Duodenal mucosa (tissue), 2 donors: ENCODE measurements at regions not wholly inside any gene's neighbourhood (a gene's known extent, or its start where the extent isn't known, plus 50 kb on each side); places are given as distances from the start of the nearest gene placed in this dataset.

Source experiments
- H3K27ac ChIP-seq: one replicate; pipeline ENCODE4 v1.7.0; 2013; ENCODE audit warnings: low read depth, low read length
- H3K27me3 ChIP-seq, 2 donors: one replicate each; pipeline ENCODE4 v1.7.0; 2013; ENCODE audit warnings: low read length in 2 of 2, control low read depth in 1 of 2; ENCODE audit not compliant: insufficient read depth in 2 of 2, control insufficient read depth in 1 of 2
- H3K36me3 ChIP-seq, 2 donors: one replicate each; pipeline ENCODE4 v1.7.0; 2013; ENCODE audit warnings: low read length in 2 of 2, control low read depth in 1 of 2; ENCODE audit not compliant: insufficient read depth in 2 of 2, control insufficient read depth in 1 of 2
- H3K4me1 ChIP-seq, 2 donors: one replicate each; pipeline ENCODE4 v1.7.0; 2013; ENCODE audit warnings: low read length in 2 of 2, control low read depth in 1 of 2; ENCODE audit not compliant: insufficient read depth in 2 of 2, control insufficient read depth in 1 of 2
- H3K4me3 ChIP-seq, 2 donors: one replicate each; pipeline ENCODE4 v1.7.0; 2013; ENCODE audit warnings: low read length in 2 of 2, low read depth in 1 of 2
- H3K9ac ChIP-seq, 2 donors: one replicate each; pipeline ENCODE4 v1.7.0; 2013; ENCODE audit warnings: low read length in 2 of 2, low read depth in 1 of 2
- H3K9me3 ChIP-seq, 2 donors: one replicate each; pipeline ENCODE4 v1.7.0; 2013; ENCODE audit warnings: low read length in 2 of 2, control low read depth in 1 of 2; ENCODE audit not compliant: control insufficient read depth in 1 of 2

DNA sequence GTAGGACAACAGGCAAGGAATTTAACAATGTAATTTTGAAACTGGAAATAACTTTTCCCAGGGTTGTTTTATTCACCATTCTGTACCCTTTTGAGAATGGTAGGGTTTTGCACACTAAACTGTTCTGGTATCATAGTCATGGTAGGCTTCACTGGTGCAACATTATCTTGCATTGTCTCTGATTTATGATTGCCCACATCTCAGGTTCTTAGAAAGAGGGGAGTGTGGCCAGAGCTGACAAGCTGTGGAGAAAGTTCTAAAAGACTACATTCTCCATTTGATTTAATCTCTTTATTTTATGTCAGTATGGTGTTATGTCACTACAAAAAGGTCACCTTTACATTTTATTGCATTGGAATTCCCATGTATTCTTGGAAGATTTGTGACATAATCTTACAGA lies 447.3 kb downstream of the GRIA2 start:
- Histone ChIP-seq H3K27me3 (no peaks in the 10 kb centered on the region), H3K9ac (no peak overlapping the region), H3K27ac (no peak overlapping the region), H3K4me1 (no peaks in the 10 kb centered on the region), H3K9me3 (no peaks in the 10 kb centered on the region), H3K36me3 (no peaks in the 10 kb centered on the region), H3K4me3 (no peak overlapping the region)

DNA sequence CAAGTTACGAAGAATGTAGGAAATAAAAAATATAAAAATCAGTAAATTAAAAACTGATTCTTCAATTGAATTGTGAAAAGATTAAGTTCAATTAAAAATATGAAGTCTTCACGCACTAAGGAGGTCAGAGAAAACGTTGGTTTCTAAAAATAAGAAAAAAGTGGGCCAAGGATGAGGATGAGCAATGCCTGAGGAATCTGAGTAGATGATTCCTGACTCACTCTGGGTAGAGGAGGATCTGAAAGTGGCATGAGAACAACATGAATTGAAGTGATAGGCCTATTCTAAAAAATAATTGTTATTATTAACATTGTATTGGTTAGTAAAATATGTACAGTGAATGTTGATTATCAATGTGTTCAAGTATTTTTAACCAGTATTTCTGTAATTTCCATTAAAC lies 444.2 kb downstream of the GRIA2 start:
- Histone ChIP-seq H3K27ac (no peak overlapping the region), H3K9me3 (no peaks in the 10 kb centered on the region), H3K9ac (no peak overlapping the region), H3K36me3 (no peaks in the 10 kb centered on the region), H3K27me3 (no peaks in the 10 kb centered on the region), H3K4me1 (no peaks in the 10 kb centered on the region), H3K4me3 (no peak overlapping the region)

DNA sequence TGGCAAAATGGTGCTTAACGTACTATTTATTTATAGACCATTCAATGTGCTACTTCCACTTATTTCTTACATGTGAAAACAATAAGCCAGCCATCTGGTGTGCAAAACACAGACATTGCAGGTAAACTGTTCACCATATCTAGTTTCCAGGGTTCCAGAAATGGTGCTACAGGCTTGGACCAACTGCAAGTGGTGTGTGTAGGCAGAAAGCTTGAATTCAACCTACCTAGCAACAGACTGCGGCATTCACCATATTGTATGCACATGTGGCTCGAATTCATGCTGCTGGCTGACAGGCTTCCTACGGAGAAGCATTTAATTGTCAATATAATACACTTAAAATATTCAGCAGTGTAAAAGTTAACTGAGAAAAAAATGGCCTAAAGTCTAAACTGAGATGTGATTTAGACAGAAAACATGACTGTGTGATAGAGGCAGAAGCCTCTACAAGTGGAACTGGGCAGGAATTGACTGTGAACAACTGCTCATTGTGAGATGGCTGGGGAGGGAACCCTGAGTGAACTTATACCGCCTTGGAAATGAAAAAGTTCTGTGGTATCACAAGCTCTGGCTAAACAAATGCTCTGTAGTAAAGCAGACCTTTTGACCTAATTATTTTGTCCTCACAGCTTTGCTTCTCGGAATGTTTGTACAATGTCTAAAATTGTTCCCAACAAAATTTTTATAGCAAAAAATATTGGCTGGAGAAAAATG lies 434.7 kb downstream of the GRIA2 start:
- Histone ChIP-seq H3K9me3 (no peaks in the 10 kb centered on the region), H3K36me3 (no peaks in the 10 kb centered on the region), H3K4me3 (no peak overlapping the region), H3K9ac (no peak overlapping the region), H3K4me1 (no peaks in the 10 kb centered on the region), H3K27me3 (no peaks in the 10 kb centered on the region), H3K27ac (no peak overlapping the region)

DNA sequence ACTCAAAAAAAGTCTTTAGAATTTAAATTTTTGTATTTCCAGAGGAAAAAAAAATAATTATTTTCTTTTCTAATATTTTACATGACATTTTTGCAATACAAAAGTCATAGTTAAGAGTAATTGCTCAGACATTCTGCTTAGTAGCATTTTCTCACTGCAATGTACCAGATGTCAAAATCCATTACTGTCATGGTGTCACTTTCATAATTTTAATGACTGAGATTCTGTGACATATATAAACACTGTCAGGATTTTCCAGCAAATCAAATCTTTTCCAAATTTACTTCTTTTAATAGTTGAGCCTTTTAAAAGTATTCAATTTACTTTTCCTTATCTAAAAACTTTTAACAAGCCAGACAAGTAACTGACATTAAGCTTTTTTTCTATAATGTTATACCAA lies 422.7 kb downstream of the GRIA2 start:
- no peak overlapping the region for H3K27ac ChIP-seq
- H3K9me3 ChIP-seq = no peaks in the 10 kb centered on the region
- no peaks in the 10 kb centered on the region for H3K27me3 ChIP-seq
- H3K4me3 ChIP-seq = no peak overlapping the region
- H3K9ac ChIP-seq = no peak overlapping the region
- H3K4me1 ChIP-seq = no peaks in the 10 kb centered on the region
- H3K36me3 ChIP-seq = no peaks in the 10 kb centered on the region

DNA sequence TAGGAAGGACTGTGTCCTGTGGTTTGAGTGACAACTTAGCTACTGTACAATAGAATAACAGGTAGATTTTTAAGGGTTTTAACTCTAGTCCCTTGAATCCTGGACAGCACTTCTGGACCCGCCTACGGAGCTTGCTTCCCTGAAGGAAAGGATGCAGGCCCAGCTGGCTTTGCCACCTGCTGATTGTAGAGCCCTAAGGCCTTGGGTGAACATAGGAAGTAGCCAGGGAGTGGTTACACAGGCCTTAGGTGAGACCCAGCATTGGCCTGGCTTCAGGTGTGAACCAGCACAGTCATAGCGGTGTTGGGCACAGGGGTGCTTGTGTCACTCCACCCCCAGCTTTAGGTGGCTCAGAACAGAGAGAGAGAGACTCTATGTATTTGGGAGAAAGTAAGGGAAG lies 413.5 kb downstream of the GRIA2 start:
- no peaks in the 10 kb centered on the region for H3K36me3 ChIP-seq
- no peak overlapping the region for H3K27ac ChIP-seq
- no peaks in the 10 kb centered on the region for H3K4me1 ChIP-seq
- no peak overlapping the region for H3K4me3 ChIP-seq
- H3K9ac ChIP-seq = no peak overlapping the region
- no peaks in the 10 kb centered on the region for H3K27me3 ChIP-seq
- no peaks in the 10 kb centered on the region for H3K9me3 ChIP-seq

DNA sequence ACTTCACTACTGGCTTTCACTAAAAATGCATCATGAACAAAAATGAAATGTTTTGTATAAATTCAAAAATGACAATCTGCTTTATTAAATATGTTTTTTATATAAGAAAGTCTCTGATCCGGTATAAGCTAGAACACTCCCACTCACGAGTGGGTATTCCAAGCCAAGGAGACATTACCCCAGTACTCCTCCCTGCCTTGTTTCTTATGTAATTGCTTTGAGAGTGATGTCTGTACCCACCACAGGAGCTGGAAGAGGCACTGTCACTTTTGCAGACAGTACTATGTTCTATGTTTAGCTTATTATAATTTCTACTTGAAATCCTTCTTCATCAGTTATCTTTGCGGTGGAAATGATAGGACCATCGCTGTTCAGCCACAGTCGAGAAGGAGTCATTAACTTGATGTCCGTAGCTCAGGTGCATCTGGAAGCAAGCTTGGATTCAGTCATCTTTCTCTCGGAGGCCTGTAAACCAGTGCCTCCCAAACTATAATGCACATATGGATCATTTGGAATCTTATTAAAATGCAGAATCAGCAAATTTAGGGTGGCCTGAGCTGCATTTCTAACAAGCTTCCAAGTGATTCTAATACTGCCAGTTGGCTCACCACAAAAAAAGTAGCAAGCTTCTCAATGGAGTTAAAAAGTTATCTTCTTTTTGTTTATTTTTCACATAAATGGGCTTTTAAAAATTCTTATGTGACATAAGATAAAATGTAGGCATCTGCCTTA lies 396.4 kb downstream of the GRIA2 start:
- H3K36me3 ChIP-seq = no peaks in the 10 kb centered on the region
- H3K9ac ChIP-seq = no peak overlapping the region
- no peak overlapping the region for H3K4me3 ChIP-seq
- no peak overlapping the region for H3K27ac ChIP-seq
- no peaks in the 10 kb centered on the region for H3K27me3 ChIP-seq
- H3K4me1 ChIP-seq = no peaks in the 10 kb centered on the region
- no peaks in the 10 kb centered on the region for H3K9me3 ChIP-seq

DNA sequence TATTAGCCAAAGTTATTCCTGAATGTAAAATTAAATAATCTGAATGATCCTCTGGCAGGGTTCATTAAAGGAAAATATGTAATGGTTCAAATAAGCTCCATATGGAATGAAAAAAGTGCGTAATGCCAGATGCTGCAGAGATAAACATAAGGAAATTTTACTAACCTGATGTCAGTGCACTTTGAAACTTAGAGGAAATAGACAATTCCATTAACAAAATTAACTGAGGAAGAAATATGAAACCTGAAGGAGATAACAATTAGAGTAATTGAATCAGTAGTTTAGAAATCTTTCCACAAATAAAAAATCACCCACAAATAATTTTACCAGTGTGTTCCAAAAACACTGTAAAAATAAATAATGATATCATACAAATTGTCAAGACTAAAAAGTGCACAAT lies 387.5 kb downstream of the GRIA2 start:
- no peak overlapping the region for H3K9ac ChIP-seq
- no peak overlapping the region for H3K4me3 ChIP-seq
- no peaks in the 10 kb centered on the region for H3K36me3 ChIP-seq
- H3K27ac ChIP-seq = no peak overlapping the region
- no peaks in the 10 kb centered on the region for H3K9me3 ChIP-seq
- H3K4me1 ChIP-seq = no peaks in the 10 kb centered on the region
- H3K27me3 ChIP-seq = no peaks in the 10 kb centered on the region

DNA sequence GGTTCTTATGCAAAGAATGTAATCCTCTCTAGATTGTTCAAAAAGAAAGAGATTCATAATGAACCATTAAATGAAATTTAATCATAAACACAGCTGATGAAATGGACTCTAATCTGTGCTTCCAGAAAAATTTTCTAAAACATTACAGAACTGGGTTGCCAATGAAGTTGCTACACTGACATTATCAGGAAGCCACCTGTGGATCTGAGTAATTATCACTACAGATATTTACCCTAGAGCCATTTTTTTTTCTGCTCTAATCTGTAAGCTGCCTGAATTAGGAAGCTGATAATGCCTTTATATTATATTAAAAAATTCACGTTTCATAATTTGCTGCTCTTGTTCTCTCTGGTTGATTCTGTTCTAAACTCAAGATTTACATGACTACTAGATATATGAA lies 380.1 kb downstream of the GRIA2 start:
- no peaks in the 10 kb centered on the region for H3K4me1 ChIP-seq
- no peaks in the 10 kb centered on the region for H3K9me3 ChIP-seq
- no peak overlapping the region for H3K4me3 ChIP-seq
- no peak overlapping the region for H3K27ac ChIP-seq
- H3K9ac ChIP-seq = no peak overlapping the region
- H3K36me3 ChIP-seq = no peaks in the 10 kb centered on the region
- H3K27me3 ChIP-seq = no peaks in the 10 kb centered on the region

DNA sequence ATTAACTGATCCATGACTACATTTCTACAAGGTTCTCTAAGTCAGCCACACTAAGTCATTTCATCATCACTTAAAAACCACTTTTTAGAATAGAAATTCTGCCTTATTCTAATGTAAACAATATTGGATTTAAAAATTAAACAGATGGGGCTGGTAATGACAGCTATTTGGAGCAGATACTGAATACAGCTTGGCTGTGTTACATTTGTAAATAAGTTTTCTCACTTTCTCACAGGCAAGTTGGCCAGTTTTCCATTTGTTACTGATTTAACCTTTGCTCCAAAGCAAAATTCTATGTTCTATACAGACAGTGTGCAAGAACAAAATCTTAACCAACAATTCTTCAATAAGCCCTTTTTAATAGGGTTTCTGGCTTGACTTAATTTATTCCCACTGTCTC lies 370.7 kb downstream of the GRIA2 start:
- Histone ChIP-seq H3K4me1 (no peaks in the 10 kb centered on the region), H3K27me3 (no peaks in the 10 kb centered on the region), H3K36me3 (no peaks in the 10 kb centered on the region), H3K4me3 (no peak overlapping the region), H3K27ac (no peak overlapping the region), H3K9me3 (no peaks in the 10 kb centered on the region), H3K9ac (no peak overlapping the region)

DNA sequence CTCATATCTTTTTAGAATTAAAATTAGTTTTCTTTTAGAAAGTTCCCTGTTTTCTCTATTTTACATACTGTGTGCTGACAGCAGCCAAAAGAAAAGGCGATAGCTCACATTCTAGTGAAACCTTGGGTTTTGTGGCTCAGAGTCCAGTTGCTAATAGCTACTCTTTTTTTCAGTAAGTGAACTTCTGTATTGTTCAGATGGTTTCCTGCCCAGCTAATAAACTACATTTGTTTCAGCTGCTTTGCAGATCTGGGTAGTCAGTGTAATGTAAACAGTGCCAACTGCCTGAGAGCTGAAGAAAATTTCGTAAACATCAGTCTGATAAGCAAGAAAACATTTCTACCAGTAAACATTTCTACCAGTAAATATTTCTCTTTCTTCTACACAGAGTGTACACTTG lies 370.2 kb downstream of the GRIA2 start:
- Histone ChIP-seq H3K27me3 (no peaks in the 10 kb centered on the region), H3K4me3 (no peak overlapping the region), H3K4me1 (no peaks in the 10 kb centered on the region), H3K9me3 (no peaks in the 10 kb centered on the region), H3K9ac (no peak overlapping the region), H3K36me3 (no peaks in the 10 kb centered on the region), H3K27ac (no peak overlapping the region)
